K562 (cell line): ENCODE measurements at regions not wholly inside any gene's neighbourhood (a gene's known extent, or its start where the extent isn't known, plus 50 kb on each side); places are given as distances from the start of the nearest gene placed in this dataset.

Experiments used
- ATAC-seq: fragments of 200-7000 bp; cut with Tn5 transposase; 3 replicates; pipeline ENCODE4 v1.9.1; 2020; ENCODE audit warnings: moderate library complexity
- BruUV-seq: library from RNA; stranded (reverse); fragments of 400-500 nt; replicated peaks from 2 replicates; lab custom pipeline; 2021; lab: Mats Ljungman, UMichigan
- CTCF ChIA-PET: fragments of 300-600 bp; formaldehyde crosslinking; extraction: SDS; loops from one replicate; lab custom pipeline; 2021; ENCODE audit warnings: low intra/inter-chr PET ratio; lab: Yijun Ruan, JAX
- POLR2A ChIA-PET: fragments of 300-600, 350-650 bp; sonication (Branson Sonifier 250); formaldehyde crosslinking; extraction: SDS; loops from one replicate; lab custom pipeline; 2021; ENCODE audit warnings: antibody characterized with exemption, inconsistent platforms; lab: Yijun Ruan, JAX
- DNase-seq, 4 experiments: peaks; one replicate each; pipeline versions ENCODE4 v3.0.0 to v3.0.0-alpha.2; 2011 to 2018; ENCODE audit warnings: low spot score in 3 of 4, mixed read lengths in 3 of 4; ENCODE audit errors: extremely low read depth in 1 of 4
- FAIRE-seq: peaks from 2 replicates; lab custom pipeline; 2011; peaks lifted over from hg19 to GRCh38; lab: Jason Lieb, UNC
- H2AFZ ChIP-seq: 2 replicates; pipeline ENCODE4 v1.6.0; 2011; ENCODE audit warnings: low read depth, low read length, control low read depth, inconsistent platforms
- H3K27ac ChIP-seq: fragments of 200-600 bp; 3 replicates; pipeline ENCODE4 v1.8.0; 2011; ENCODE audit warnings: low read depth, mild to moderate bottlenecking, control low read depth, inconsistent platforms, low read length, moderate library complexity, mixed read lengths; ENCODE audit errors: extremely low read depth
- H3K27me3 ChIP-seq, 2 experiments: fragments of 300-600 bp in 1 of 2; 2 replicates in 1 of 2; 3 replicates in 1 of 2; pipeline versions ENCODE4 v1.6.0 to v1.8.0; 2011; ENCODE audit warnings: inconsistent platforms in 2 of 2, low read length in 2 of 2, mild to moderate bottlenecking in 1 of 2, mixed read lengths in 1 of 2, moderate library complexity in 1 of 2; ENCODE audit not compliant: control insufficient read depth in 2 of 2, insufficient read depth in 2 of 2
- H3K36me3 ChIP-seq: fragments of 300-600 bp; 3 replicates; pipeline ENCODE4 v1.8.0; 2011; ENCODE audit warnings: mild to moderate bottlenecking, low read length, inconsistent platforms; ENCODE audit not compliant: control insufficient read depth, insufficient read depth
- H3K4me1 ChIP-seq, 2 experiments: fragments of 200-600 bp in 1 of 2; replicated peaks in 1 of 2; 2 replicates in 1 of 2; 3 replicates in 1 of 2; pipeline versions ENCODE4 v1.5.1 to v1.8.0; 2011; ENCODE audit warnings: inconsistent platforms in 2 of 2, low read length in 2 of 2, mild to moderate bottlenecking in 1 of 2, mixed read lengths in 1 of 2, moderate library complexity in 1 of 2; ENCODE audit not compliant: control insufficient read depth in 2 of 2, insufficient read depth in 2 of 2
- H3K4me2 ChIP-seq: 2 replicates; pipeline ENCODE4 v1.6.1; 2011; ENCODE audit warnings: low read length, control low read depth, inconsistent platforms, mixed read lengths; ENCODE audit not compliant: insufficient read depth
- H3K4me3 ChIP-seq: fragments of 200-600 bp; sonication (generic), shearing (Covaris generic); 2 replicates; pipeline ENCODE4 v1.5.1; 2016; ENCODE audit warnings: control low read depth, inconsistent platforms
- H3K79me2 ChIP-seq: fragments of 200-600 bp; 3 replicates; pipeline ENCODE4 v1.8.0; 2011; ENCODE audit warnings: low read length, inconsistent platforms; ENCODE audit not compliant: control insufficient read depth, insufficient read depth
- H3K9ac ChIP-seq, 2 experiments: 2 replicates each; pipeline versions ENCODE4 v1.6.0 to v1.6.1; 2011; ENCODE audit warnings: low read depth in 2 of 2, low read length in 2 of 2, control low read depth in 1 of 2, inconsistent platforms in 1 of 2, mild to moderate bottlenecking in 1 of 2, mixed read lengths in 1 of 2; ENCODE audit not compliant: insufficient read depth in 1 of 2
- H3K9me1 ChIP-seq: one replicate; pipeline ENCODE4 v1.6.0; 2011; ENCODE audit warnings: inconsistent platforms, mild to moderate bottlenecking, low read length, moderate library complexity; ENCODE audit not compliant: control insufficient read depth, insufficient read depth
- H3K9me3 ChIP-seq: replicated peaks from 2 replicates; pipeline ENCODE4 v1.5.1; 2011; ENCODE audit warnings: low read depth, low read length, inconsistent platforms; ENCODE audit not compliant: control insufficient read depth, insufficient read depth
- H4K20me1 ChIP-seq: replicated peaks from 2 replicates; pipeline ENCODE4 v1.6.1; 2011; ENCODE audit warnings: low read length, inconsistent platforms, mixed read lengths; ENCODE audit not compliant: control insufficient read depth, insufficient read depth
- CREBBP ChIP-seq: IDR thresholded peaks from one replicate; pipeline ENCODE4 v1.6.1; 2012; ENCODE audit warnings: low read depth, mild to moderate bottlenecking, control low read depth, inconsistent platforms, low read length
- ELK3 ChIP-seq: fragments of 450-650 bp; formaldehyde crosslinking; IDR thresholded peaks from 2 replicates; pipeline ENCODE4 v1.4.0; 2020; ENCODE audit warnings: mild to moderate bottlenecking
- HNRNPH1 ChIP-seq: fragments of 200-400 bp; formaldehyde crosslinking; optimal IDR thresholded peaks from 2 replicates; pipeline ENCODE3; 2017; ENCODE audit warnings: low read depth, mild to moderate bottlenecking, low read length, moderate library complexity
- KLF16 ChIP-seq: IDR thresholded peaks from 2 replicates; pipeline ENCODE4 v1.6.1; 2016; ENCODE audit warnings: antibody characterized with exemption
- LEF1 ChIP-seq: fragments of 450-650 bp; IDR thresholded peaks from 2 replicates; pipeline ENCODE4 v1.6.1; 2016; ENCODE audit warnings: mild to moderate bottlenecking
- PHF21A ChIP-seq: fragments of 450-650 bp; IDR thresholded peaks from 2 replicates; pipeline ENCODE4 v1.6.1; 2017; ENCODE audit warnings: low read depth, borderline replicate concordance
- SLC30A9 ChIP-seq: fragments of 250-450 bp; sonication (Bioruptor Pico); IDR thresholded peaks from 2 replicates; pipeline ENCODE4 v1.8.0; 2022; ENCODE audit warnings: mild to moderate bottlenecking, moderate library complexity
- SNRNP70 ChIP-seq: fragments of 200-400 bp; formaldehyde crosslinking; optimal IDR thresholded peaks from 2 replicates; pipeline ENCODE3; 2017; ENCODE audit warnings: low read depth, low read length
- SRSF1 ChIP-seq: fragments of 200-400 bp; formaldehyde crosslinking; IDR thresholded peaks from 2 replicates; pipeline ENCODE4 v1.6.1; 2017; ENCODE audit warnings: mild to moderate bottlenecking, low read depth, low read length, moderate library complexity
- STAT5A ChIP-seq: IDR thresholded peaks from 2 replicates; pipeline ENCODE4 v1.6.1; 2012; ENCODE audit warnings: low read length, inconsistent platforms, borderline replicate concordance
- ZNF184 ChIP-seq: sonication (generic); formaldehyde crosslinking; IDR thresholded peaks from 2 replicates; pipeline ENCODE4 v1.5.0; 2020; ENCODE audit warnings: missing genetic modification reagents
- ZNF766 ChIP-seq: fragments of 200-800 bp; sonication (Bioruptor generic); conservative IDR thresholded peaks from 2 replicates; pipeline ENCODE4 v1.6.1; 2016; ENCODE audit warnings: missing genetic modification characterization, missing compliant biosample characterization
- WGBS: fragments of 100-300 bp; shearing (Covaris generic); methylation state at CpG from one replicate; pipeline ENCODE4 v1.1.6; 2016; ENCODE audit warnings: low coverage, mixed read lengths; ENCODE audit not compliant: insufficient coverage; ENCODE audit errors: missing lambda C conversion rate; 5-methylcytosine and 5-hydroxymethylcytosine counted together
- in situ Hi-C: fragments of 300-500 bp; cut with MboI; formaldehyde crosslinking; loops from 4 replicates; pipeline ENCODE4 v1.15.0; 2018; ENCODE audit warnings: inconsistent platforms, mixed read lengths
- intact Hi-C: fragments of 100-400 bp; cut with micrococcal nuclease; formaldehyde crosslinking; loops from 2 replicates; pipeline ENCODE4 v1.14.2; 2022
- TF ChIP-seq, protein P1 (sequence below): sonication (generic); formaldehyde crosslinking; IDR thresholded peaks from 2 replicates; pipeline ENCODE4 v1.8.1; 2023; ENCODE audit warnings: mild to moderate bottlenecking, missing genetic modification reagents
- TF ChIP-seq, protein P2 (sequence below): fragments of 250-450 bp; sonication (Bioruptor Pico); IDR thresholded peaks from 2 replicates; pipeline ENCODE4 v1.5.0; 2022; ENCODE audit warnings: mild to moderate bottlenecking

GRCh38 chr2:94958245-94958644, 67.3 kb upstream of the MAL start:
- POLR2A ChIA-PET, result no interaction called here
- ATAC-seq (no peak), DNase-seq (no peak), FAIRE-seq (no peak)
- Histone ChIP-seq H4K20me1 (no peaks in the 10 kb centered on the region), H3K79me2 (no peaks in the 10 kb centered on the region), H3K27me3 (peaks cover 5% of the 10 kb centered on the region in 2 experiments; a peak in 4 of 5 replicates), H3K4me1 (no peaks in the 10 kb centered on the region), H3K27ac (no peak overlapping the region), H3K4me2 (no peak overlapping the region), H3K4me3 (no peak overlapping the region), H3K9ac (no peak overlapping the region), H3K9me1 (no peaks in the 10 kb centered on the region), H2AFZ (no peak overlapping the region), H3K36me3 (no peaks in the 10 kb centered on the region), H3K9me3 (no peaks in the 10 kb centered on the region)
- BruUV-seq, result no TSS peak
- intact Hi-C loops, result loop anchor here (5.0 kb wide), 1 partner anchor 86 kb away; the partner anchor contains the start of gene TEKT4
- CTCF ChIA-PET, result no interaction called here
- TF ChIP-seq KLF16 (no peak), ZNF766 (CRISPR knock-in tag) (no peak), ELK3 (no peak), SNRNP70 (no peak), SLC30A9 (CRISPR knock-in tag) (no peak), ZNF184 (CRISPR knock-in tag) (no peak), LEF1 (no peak), STAT5A (no peak), CREBBP (no peak), PHF21A (no peak), SRSF1 (no peak), HNRNPH1 (no peak)
- TF ChIP-seq, protein P1, sequence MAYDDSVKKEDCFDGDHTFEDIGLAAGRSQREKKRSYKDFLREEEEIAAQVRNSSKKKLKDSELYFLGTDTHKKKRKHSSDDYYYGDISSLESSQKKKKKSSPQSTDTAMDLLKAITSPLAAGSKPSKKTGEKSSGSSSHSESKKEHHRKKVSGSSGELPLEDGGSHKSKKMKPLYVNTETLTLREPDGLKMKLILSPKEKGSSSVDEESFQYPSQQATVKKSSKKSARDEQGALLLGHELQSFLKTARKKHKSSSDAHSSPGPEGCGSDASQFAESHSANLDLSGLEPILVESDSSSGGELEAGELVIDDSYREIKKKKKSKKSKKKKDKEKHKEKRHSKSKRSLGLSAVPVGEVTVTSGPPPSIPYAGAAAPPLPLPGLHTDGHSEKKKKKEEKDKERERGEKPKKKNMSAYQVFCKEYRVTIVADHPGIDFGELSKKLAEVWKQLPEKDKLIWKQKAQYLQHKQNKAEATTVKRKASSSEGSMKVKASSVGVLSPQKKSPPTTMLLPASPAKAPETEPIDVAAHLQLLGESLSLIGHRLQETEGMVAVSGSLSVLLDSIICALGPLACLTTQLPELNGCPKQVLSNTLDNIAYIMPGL (CRISPR knock-in tag), result no peak
- TF ChIP-seq, protein P2, sequence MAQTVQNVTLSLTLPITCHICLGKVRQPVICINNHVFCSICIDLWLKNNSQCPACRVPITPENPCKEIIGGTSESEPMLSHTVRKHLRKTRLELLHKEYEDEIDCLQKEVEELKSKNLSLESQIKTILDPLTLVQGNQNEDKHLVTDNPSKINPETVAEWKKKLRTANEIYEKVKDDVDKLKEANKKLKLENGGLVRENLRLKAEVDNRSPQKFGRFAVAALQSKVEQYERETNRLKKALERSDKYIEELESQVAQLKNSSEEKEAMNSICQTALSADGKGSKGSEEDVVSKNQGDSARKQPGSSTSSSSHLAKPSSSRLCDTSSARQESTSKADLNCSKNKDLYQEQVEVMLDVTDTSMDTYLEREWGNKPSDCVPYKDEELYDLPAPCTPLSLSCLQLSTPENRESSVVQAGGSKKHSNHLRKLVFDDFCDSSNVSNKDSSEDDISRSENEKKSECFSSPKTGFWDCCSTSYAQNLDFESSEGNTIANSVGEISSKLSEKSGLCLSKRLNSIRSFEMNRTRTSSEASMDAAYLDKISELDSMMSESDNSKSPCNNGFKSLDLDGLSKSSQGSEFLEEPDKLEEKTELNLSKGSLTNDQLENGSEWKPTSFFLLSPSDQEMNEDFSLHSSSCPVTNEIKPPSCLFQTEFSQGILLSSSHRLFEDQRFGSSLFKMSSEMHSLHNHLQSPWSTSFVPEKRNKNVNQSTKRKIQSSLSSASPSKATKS (CRISPR knock-in tag), result no peak
- in situ Hi-C loops, result no loop called here
- 3% methylated on average over 3 of the region's 3 CpGs for whole genome bisulfite sequencing
